Omental fat pad (tissue), 3 donors: ENCODE measurements at regions not wholly inside any gene's neighbourhood (a gene's known extent, or its start where the extent isn't known, plus 50 kb on each side); places are given as distances from the start of the nearest gene placed in this dataset.

Experiments
- ATAC-seq: fragments of 150-250 bp; one replicate; pipeline ENCODE4 v1.9.1; 2016; ENCODE audit warnings: mild to moderate bottlenecking, moderate library complexity; ENCODE audit not compliant: low FRiP score
- DNase-seq: peaks from one replicate; pipeline ENCODE4 v3.0.0-alpha.2; 2019; ENCODE audit warnings: low spot score
- TF ChIP-seq, protein P1 (sequence below), 3 donors: fragments of 450-650 bp; IDR thresholded peaks; one replicate each; pipeline ENCODE4 v1.5.1; 2016 to 2017; ENCODE audit warnings: antibody characterized with exemption in 3 of 3, mild to moderate bottlenecking in 3 of 3, moderate library complexity in 2 of 3

DNA sequence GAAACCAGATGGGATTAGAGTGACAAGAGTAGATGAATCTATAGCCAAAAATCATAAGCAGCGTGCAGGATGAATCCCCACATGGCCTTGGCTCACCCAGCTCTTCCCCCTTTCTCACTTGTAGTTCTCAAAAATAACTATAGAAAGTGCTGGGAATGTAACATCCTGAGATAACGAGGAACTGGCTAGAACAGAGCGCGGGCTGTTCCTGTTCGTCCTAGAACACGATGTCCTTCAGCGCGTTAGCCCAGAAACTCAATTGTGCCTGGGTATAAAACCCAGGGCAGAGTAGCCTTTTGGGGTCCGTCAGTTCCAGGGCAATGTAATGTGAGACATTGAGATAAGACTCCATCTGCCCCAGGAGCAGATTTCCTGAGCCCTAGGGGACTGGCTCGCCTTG lies 326.2 kb downstream of the TSHZ3 start:
- TF ChIP-seq, protein P1, sequence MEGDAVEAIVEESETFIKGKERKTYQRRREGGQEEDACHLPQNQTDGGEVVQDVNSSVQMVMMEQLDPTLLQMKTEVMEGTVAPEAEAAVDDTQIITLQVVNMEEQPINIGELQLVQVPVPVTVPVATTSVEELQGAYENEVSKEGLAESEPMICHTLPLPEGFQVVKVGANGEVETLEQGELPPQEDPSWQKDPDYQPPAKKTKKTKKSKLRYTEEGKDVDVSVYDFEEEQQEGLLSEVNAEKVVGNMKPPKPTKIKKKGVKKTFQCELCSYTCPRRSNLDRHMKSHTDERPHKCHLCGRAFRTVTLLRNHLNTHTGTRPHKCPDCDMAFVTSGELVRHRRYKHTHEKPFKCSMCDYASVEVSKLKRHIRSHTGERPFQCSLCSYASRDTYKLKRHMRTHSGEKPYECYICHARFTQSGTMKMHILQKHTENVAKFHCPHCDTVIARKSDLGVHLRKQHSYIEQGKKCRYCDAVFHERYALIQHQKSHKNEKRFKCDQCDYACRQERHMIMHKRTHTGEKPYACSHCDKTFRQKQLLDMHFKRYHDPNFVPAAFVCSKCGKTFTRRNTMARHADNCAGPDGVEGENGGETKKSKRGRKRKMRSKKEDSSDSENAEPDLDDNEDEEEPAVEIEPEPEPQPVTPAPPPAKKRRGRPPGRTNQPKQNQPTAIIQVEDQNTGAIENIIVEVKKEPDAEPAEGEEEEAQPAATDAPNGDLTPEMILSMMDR (IDR thresholded peaks at IDR 0.05) = no peak
- ATAC-seq = no peak
- no peak for DNase-seq

DNA sequence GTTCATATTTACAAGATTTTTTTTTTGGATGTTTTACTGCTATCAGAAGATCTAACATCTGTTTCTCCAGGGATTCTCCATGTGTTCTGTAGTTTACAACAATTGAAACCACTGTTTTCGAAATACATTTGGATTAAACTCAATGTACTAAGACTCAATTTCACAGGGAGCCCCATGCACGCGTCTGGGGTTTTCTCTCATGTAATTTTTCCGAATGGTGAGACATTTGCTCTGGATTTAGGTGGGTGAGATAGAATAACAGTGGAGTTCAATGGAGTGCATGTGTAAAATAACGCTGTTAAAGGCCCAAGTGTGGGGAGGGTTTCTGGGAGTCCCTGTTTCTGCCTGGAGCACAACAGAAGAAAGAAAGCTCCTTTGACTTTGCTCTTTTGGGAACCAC lies 330.3 kb downstream of the TSHZ3 start:
- TF ChIP-seq, protein P1 (IDR thresholded peaks at IDR 0.05) = no peak
- DNase-seq (no peak), ATAC-seq (no peak)

DNA sequence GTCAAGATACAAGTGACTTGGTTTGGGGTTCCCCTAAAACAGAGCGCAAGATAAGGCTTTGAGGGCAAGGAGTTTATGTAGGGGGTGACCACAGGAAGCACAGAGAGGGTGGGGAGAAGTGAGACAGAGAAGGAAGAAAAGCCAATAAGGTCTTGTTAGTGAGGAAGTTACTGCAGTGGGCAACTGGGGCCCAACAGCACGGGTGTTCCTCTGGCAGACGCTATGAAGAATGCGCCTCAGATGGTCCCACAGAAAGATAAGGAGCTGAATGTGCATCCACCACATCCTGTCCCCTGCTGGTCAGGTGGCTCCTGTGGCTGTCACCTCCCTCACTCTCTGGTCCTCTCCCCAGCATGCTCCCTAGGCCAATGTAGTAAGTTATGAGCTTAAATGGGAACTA lies 333.5 kb downstream of the TSHZ3 start:
- TF ChIP-seq, protein P1 (IDR thresholded peaks at IDR 0.05) = no peak
- no peak for ATAC-seq
- DNase-seq = no peak

DNA sequence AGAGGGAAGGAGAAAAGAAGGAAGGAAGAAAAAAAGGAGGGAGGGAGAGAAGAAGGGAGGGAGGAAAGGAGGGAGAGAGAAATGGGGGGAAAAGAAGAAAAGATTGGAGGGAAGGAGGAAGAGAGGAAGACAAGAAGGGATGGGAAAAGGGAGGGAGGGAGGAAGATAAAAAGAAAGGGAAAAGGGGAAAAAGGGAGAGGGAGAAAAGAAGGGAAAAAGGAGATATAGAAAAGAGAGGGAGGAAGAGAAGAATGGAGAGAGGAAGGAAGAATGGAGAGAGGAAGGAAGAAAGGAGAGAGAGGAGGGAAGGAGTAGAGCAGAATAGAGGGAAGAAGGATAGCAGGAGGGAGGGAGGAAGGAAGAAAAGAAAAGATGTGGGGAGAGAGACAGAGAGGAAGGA lies 334.6 kb downstream of the TSHZ3 start:
- ATAC-seq (no peak), DNase-seq (no peak)
- TF ChIP-seq, protein P1 (IDR thresholded peaks at IDR 0.05) = no peak

DNA sequence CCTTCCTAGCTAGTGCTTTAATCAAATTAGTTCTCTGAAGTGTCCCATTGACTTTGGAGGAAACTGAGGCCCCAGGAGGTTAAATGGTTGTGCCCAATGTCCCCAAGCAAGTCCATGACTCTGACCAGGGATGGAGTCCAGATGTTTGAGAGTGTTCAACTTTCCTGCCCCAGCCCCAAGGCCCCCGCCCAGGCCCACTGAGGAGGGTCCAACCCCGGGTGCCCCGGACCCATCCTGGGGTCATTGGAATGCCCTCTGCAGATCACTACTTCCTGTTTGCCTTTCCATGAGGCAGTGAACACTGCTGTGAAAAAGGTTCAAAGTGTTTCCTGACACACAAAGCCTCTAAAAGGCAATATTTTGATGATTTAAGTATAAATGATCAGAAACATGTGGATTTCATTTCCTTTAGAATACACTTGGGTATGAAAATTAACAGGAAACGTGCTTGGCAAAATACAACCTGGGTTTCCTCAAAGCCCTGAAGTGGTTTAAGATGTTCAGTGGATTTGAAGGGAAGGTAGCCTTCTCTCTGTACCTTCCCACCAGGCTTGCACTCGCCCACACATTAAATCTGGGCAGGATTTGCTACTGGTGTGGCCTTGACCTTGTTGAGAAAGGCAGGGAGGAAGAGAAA lies 335.7 kb downstream of the TSHZ3 start:
- DNase-seq (no peak), ATAC-seq (no peak)
- TF ChIP-seq, protein P1 (IDR thresholded peaks at IDR 0.05) = no peak

DNA sequence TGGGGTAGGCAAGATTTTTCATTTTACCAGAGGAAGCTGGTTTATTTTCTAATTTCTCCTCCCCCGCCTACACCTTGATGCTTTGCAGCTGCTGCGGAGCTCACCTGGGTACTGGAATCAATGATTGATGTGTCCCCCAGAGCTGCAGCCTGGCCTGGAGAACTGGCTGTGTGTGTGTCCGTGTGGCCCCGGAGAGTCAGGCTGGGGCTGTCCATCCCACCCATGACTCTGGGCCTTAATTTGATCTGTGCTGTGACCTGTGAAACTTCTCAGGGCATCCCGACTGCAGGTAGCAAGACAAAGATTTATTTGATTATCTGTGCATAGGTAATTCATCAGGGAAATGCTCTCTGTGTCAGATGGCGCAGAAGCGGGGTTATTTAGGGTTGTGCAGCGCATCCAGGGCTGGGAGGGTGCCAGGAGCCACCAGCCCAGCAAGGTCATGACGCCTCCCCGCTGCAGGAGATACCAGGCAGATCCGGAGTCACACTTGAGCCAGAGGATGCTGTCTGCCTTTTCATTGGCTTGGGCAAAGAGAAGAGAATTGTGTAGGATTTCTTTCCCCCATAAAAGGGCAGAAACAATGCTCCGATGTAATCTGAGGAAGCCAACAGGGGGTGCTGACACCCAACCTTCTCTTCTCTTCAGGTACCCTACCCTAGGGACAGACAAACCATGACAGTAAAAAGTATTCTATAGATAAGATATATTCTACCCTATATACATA lies 346.6 kb downstream of the TSHZ3 start:
- ATAC-seq (no peak), DNase-seq (no peak)
- TF ChIP-seq, protein P1 (IDR thresholded peaks at IDR 0.05) = no peak

DNA sequence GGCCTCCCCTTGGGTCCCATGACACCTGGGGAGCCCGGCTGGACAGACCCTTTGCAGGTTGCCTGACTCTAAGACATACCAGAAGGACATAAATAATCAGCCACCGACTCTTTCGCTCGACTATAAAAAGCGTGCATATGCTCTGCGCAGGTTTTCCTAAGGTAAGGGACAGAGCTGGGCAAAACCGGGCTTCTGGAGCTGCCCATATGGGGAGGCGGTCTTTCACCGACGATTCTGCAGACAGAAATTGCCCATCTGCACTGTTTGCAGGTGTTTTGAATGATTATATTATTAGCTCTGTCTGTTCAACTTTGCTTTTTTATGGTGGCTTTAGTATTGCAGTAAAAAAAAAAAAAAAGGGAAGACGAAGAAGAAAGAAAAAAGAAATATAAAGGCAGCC lies 347.2 kb downstream of the TSHZ3 start:
- TF ChIP-seq, protein P1 (IDR thresholded peaks at IDR 0.05) = no peak
- DNase-seq (no peak), ATAC-seq (no peak)
